ENCODE measurements at regions not wholly inside any gene's neighbourhood (a gene's known extent, or its start where the extent isn't known, plus 50 kb on each side); places are given as distances from the start of the nearest gene placed in this dataset.
A peak's percentile ranks its signal among the peaks of the same experiment; 100 is the strongest.
"Not testable (repeated sequence)": the region's sequence is repeated elsewhere in the genome, so short reads cannot be mapped to it uniquely, and the experiment has no call there.

DNA sequence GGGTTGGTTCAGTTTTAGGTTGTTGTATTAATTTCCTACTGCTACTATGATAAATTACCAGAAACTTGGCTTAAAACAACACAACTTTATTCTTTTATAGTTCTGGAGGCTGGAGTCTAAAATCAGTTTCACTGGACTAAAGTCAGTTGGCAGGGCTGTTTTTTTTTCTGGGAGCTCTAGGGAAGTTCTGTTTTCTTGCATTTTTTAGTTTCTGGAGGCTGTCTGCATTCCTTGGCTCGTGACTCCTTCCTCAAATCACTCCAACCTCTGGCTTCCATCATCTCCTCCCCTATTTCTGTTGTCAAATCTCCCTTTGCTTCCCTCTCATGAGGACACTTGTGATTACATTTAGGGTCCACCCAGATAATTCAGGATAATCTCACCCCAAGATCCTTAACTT, 51.3 kb upstream of the SUB1 start:
- no peak overlapping the region for H3K4me3 ChIP-seq (ENCODE audit: low read depth, low read length)
- TF ChIP-seq, protein P1, sequence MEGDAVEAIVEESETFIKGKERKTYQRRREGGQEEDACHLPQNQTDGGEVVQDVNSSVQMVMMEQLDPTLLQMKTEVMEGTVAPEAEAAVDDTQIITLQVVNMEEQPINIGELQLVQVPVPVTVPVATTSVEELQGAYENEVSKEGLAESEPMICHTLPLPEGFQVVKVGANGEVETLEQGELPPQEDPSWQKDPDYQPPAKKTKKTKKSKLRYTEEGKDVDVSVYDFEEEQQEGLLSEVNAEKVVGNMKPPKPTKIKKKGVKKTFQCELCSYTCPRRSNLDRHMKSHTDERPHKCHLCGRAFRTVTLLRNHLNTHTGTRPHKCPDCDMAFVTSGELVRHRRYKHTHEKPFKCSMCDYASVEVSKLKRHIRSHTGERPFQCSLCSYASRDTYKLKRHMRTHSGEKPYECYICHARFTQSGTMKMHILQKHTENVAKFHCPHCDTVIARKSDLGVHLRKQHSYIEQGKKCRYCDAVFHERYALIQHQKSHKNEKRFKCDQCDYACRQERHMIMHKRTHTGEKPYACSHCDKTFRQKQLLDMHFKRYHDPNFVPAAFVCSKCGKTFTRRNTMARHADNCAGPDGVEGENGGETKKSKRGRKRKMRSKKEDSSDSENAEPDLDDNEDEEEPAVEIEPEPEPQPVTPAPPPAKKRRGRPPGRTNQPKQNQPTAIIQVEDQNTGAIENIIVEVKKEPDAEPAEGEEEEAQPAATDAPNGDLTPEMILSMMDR (IDR thresholded peaks at IDR 0.05; ENCODE audit: insufficient read depth, low read depth, low read length, missing control alignments): no peak
- no peak for DNase-seq (ENCODE audit: low read depth)

DNA sequence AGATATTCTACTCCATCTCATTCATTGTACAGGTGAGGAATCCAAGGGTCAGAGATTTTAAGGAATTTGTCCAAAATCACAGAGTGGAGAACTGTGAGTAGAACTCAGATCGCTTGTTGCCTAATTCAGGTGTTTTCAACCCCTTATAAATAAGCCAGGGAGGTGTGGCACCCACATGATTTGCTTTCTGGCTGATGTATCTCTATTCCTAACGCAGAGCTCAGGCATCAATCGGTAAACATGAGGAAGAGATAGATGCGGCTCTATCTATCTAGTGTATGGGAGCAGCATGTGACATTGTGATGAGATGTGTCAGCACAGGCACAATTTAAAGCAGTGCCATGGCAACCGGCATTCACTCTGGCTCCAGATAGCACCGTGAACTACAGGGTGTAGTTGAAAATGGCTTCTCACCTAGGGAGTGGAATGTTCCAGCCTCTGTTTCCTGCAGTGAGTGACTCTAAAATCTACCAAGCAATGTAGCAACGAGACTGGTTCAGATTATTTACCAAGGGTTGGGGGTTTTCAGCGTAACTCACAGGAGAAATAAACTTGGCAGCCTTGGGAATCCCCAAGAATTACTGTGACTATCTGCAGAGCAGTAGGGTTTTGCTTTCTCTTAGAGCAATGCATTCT, 53.4 kb upstream of the SUB1 start:
- H3K4me3 ChIP-seq (ENCODE audit: low read depth, low read length): peak overlapping the region; percentile 71
- DNase-seq (ENCODE audit: low read depth): peak; percentile 74
- TF ChIP-seq, protein P1 (IDR thresholded peaks at IDR 0.05; ENCODE audit: insufficient read depth, low read depth, low read length, missing control alignments): no peak

DNA sequence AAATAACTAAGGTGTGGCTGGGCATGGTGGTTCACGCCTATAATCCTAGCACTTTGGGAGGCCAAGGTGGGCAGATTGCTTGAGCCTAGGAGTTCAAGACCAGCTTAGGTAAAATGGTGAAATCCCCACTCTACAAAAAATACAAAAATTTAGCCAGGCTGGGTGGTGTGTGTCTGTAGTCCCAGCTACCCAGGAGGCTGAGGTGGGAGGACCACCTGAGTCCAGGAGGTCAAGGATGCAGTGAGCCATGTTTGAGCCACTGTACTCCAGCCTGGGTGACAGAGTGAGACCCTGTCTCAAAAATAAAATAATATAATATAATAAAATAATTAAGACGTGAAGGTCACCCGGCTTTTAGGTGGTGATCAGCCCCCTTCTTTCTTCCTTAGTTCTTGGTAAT, 58.0 kb upstream of the SUB1 start:
- DNase-seq (ENCODE audit: low read depth); H3K4me3 ChIP-seq (ENCODE audit: low read depth, low read length): not testable (repeated sequence)

DNA sequence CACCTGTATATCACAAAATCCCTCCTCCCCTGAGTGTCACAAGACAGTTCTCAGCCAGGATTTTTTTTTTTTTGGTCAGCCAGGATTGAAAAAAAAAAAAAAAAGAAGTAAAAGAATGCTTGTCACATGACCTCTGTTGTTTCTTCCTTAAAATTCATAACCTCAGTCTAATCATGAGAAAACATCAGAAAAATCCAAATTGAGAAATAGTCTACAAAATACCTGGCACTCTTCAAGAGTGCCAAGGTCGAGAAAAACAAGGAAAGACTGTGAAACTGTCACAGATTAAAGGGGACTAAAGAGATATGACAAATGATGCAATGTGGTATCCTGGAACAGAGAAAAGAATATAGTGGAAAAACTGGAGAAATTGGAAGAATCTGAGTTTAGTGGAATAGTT, 58.5 kb upstream of the SUB1 start:
- H3K4me3 ChIP-seq (ENCODE audit: low read depth, low read length): no peak overlapping the region
- DNase-seq (ENCODE audit: low read depth): no peak
- TF ChIP-seq, protein P1 (IDR thresholded peaks at IDR 0.05; ENCODE audit: insufficient read depth, low read depth, low read length, missing control alignments): no peak

DNA sequence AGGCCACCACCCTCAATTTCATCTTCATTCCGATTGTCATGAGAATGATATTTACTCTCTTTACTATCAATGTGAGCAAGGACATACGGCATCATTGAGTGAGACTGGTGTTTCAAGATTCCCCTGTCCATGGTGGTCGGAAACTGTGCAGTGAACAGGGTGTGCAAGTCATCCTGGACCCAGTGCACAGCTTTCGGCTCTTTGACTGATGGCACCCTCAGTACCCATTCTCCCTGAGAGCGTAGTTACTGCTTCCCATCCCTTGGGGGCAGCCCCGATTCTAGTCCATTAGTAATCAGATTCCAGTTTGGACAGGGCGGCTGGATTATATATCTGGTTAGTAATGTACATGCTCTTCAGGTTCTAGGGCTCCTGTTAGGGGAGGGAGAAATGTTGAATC, 61.7 kb upstream of the SUB1 start:
- TF ChIP-seq, protein P1 (IDR thresholded peaks at IDR 0.05; ENCODE audit: insufficient read depth, low read depth, low read length, missing control alignments): no peak
- no peak overlapping the region for H3K4me3 ChIP-seq (ENCODE audit: low read depth, low read length)
- DNase-seq (ENCODE audit: low read depth): no peak

DNA sequence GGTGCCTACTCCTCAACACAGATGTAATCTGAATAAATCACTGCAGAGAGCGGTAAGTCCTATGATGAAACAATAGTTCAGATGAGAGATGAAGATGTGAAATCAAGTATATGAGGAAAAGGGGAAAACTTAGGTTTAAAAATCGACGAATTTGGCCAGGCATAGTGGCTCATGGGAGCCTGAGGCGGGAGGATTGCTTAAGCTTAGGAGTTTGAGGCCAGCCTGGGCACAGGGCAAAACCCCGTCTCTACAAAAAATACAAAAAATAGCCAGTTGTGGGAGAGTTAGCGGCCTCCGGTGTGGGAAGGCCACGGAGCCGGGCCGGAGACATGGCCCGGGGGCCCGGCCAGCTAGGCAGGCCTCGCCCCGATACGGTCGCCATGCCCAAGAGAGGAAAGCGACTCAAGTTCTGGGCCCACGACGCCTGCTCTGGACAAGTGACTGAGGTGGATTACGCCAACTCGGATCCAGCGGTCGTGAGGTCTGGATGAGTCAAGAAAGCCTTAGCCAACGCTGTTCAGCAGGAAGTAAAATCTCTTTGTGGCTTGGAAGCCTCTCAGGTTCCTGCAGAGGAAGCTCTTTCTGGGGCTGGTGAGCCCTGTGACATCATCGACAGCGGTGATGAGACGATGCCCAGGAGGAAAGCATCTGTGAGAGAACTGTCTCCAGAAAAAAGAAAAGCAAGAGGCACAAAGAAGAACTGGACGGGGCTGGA, 62.8 kb upstream of the SUB1 start:
- TF ChIP-seq, protein P1 (IDR thresholded peaks at IDR 0.05; ENCODE audit: insufficient read depth, low read depth, low read length, missing control alignments): no peak
- DNase-seq (ENCODE audit: low read depth): no peak
- H3K4me3 ChIP-seq (ENCODE audit: low read depth, low read length): no peak overlapping the region

DNA sequence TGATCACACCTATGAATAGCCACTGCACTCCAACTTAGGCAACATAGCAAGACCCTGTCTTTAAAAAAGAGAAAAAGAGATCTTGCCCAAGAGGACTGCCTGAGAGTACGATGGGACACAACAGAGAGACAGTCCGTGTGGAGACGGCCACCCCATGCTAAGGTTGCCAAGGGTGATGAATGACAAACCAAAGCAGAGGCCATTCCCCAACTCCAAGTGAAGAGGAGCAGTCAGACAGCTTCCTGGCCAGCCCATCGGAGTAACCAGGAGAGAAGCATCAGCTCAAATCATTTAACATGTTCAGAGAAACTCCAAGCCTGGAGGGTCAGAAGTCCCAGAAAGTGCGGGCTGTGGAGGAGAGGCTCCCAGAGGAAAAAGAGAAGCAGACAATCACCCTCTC, 63.9 kb upstream of the SUB1 start:
- no peak for DNase-seq (ENCODE audit: low read depth)
- TF ChIP-seq, protein P1 (IDR thresholded peaks at IDR 0.05; ENCODE audit: insufficient read depth, low read depth, low read length, missing control alignments): no peak
- no peak overlapping the region for H3K4me3 ChIP-seq (ENCODE audit: low read depth, low read length)
